AG20443 (cell line): ENCODE measurements at regions not wholly inside any gene's neighbourhood (a gene's known extent, or its start where the extent isn't known, plus 50 kb on each side); places are given as distances from the start of the nearest gene placed in this dataset.
"Not testable (repeated sequence)": the region's sequence is repeated elsewhere in the genome, so short reads cannot be mapped to it uniquely, and the experiment has no call there.

ENCODE experiments used
- DNase-seq: peaks from one replicate; pipeline ENCODE4 v3.0.0; 2012; ENCODE audit warnings: low spot score, mixed read lengths

DNA sequence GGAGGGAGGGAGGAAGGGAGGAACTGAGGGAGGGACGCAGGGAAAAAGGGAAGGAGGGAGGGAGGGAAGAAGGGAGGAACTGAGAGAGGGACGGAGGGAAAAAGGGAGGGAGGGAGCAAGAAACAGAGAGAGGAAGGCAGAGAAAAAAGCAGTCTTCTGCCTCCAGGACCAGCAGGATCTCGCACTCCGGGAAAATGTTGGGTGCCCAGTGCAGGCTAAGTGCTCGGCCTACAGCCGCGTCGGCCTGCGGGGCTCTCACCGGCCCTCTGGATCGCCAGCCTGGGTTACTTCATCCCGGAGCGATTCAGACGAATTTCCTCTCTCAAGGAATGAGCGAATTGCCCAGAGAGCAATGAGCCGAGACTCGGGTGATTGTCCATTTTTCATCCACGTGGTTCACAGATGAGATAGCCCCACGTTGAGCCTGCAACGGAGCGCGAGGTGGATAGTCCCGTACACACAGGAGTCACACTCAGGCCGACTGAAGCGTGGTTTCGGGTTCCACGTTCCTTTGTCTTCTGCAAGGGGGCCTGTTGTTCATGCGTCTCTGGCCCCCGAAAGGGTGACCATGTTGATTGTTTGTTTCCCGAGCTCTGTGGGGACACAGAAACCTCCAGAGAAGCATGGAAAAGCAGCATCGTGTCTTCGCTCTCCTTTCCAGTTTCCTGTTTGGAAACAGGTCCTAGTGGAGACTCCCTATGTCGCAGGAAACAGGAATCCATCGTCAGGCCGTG lies 1937.1 kb upstream of the DEFB115 start:
- DNase-seq, result not testable (repeated sequence)

DNA sequence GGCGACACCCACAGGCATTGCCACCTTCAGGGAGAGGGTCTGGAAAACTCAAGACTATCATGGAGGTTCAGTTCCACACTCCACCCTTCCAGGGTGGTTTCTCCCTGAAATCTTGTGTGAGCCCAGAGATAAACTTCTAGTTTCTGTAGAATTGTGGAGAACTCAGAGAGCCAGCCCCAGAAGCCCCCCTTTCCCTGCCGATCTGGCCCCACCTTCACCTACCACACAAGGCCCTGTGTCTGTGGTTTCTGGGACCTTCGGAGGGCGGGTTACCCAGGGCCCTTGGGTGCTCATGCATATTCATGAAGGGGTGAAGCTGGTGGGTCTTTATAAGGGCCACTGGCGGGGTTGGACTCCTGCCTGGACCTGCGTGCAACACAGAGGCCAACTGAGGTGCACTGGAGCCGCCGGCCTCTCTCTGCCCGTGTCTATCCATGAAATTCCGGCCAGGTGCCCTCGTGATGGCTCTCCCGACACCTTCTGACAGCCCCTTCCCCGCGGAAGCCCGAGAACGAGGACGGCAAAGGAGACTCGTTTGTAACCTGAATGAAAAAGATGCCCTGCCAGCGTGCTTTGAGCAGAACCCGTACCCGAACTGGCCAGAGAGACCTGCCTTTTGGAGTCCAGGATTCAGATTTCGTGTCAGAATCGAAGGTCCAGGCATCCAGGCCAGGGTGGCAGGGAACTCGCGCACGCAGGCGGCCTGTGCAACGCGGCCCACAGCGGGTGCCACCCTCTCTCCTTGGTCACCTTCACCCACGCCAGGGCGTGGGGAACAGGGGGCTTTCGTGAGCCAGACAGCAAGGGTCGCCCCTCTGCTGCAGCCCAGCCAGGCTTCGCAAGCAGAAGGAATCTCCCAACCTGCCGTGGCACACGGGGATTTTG lies 1933.6 kb upstream of the DEFB115 start:
- not testable (repeated sequence) for DNase-seq

DNA sequence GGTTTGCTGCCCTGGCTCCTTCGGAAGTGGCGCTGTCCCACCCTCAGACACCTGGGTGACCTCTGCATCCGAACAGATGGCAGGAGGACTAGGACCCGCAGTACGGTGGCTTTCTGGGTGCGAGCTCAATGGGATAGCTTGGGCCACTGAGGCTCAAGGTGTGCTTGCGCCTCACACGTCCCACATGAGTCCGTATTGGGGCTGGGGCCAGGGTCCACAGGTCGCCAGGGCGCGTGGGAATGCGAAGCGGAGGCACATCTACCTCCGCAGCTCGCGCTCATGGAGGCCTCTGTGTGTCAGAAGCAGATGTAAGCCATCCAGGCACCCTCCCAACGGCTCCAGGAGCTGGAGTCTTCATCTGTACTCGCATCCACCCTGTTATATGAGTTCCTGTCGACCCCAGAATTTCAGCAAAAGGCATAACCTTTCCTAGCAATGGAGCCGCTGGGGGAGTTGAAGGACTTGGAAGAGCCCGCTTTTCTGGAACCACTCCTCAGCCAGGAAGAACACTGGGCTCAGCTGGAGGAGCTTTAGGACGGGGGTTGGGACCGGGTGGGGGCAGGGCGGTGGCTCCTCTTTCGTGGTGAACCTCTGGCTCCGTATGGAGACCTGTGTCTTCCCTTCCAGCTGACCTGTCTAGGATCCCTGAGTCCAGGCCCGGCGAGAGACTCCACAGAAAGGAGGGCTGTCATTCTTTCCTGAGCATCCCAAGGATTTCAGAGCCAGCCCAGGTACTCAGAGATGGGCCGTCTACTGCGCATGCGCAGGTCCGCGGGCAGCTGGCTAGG lies 1932.8 kb upstream of the DEFB115 start:
- DNase-seq, result not testable (repeated sequence)

DNA sequence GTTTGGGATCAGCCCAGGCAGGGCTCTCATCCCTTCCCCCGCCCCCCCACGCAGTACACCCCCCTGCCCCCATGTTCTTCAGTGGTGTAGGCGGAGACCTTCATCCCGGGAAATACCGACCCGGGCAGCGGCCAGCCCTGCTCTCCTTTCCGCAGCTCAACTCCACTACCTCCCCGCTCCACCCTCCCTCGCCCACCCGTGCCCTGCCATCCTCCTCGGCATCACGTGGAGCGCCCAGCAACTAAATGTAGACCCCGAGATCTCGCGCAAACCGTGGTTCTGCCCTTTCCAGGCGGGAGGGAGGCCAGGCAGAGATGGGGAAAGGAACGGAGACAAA lies 1932.2 kb upstream of the DEFB115 start:
- no peak for DNase-seq

DNA sequence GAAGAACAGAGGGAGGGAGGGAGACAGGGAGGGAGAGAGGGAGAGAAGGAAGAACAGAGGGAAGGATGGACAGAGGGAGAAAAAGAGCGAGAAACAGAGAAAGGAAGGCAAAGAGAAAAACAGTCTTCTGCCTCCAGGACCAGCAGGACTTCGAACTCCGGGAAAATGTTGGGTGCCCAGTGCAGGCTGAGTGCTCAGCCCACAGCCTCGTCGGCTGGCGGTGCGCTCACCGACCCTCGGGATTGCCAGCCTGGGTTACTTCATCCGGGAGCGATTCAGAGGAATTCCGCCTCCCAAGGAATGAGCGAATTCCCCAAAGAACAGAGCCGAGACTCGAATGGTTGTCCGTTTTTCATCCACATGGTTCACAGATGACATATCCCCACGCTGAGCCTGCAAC lies 1931.7 kb upstream of the DEFB115 start:
- not testable (repeated sequence) for DNase-seq

DNA sequence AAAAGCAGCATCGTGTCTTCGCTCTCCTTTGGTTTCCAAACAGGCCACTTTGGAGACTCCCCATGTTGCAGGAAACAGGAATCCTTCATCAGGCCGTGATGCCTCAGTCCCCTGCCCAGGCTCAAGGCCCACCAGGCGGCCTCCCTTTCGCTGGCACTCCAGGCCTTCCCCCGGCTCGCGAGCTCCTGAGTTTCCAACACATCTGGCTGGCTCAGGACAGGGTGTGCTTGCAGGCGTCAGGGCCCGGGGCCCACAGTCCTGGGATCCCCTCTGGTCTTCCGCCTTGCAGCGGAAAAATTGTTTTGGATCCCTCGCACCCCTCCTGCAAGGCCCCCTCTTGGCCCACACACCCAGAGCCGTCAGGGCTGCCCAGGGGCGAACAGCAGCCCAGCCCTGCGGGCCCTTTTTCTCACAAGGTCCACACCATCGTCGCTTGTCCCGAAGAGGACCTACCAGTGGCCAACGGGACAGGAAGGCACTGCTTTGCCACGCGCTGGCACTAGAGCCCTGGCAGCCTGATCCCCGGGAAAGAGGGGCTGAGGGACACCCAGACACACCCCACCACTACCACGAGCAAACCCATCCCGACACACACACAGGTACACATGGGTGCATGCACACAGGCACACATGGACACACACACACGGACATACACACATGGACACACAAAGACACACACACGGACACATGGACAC lies 1930.9 kb upstream of the DEFB115 start:
- DNase-seq, result no peak

DNA sequence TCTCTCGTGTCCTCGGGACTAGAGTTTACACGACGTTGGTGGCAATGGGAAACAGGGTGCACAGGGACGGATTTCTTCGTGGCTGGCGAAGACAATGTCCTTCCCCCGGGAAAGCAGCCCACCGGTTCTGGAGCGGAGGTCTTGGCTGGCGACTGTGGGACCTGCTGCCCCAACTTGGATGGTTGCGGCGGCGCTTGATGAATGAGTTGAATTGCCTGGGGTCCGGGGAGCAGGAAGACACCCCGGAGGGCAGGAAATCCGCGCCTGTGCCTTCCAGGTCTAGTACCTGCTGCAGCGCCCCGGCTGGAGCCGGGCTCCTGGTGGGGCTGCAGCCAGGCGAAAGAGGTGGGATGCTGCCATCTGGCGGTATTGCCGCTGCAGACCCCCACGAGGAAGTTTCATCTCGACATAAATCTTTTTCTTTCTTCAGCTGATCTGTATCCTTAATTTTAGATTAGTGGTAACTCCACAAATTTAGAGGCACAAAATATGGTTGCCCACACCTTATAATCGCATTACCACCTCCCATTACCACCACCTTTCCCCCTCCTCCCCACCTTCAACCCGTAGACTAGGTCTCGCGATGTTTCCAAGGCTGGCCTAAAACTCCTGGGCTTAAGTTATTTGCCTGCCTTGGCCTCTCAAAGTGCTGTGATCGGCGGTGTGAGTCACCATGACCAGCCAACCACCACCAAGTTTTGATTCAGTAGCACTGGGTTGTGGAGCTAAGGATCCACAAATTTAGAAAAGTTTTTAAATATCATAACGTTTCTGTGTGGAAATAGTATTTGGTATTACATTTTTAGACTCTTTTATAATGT lies 1929.7 kb upstream of the DEFB115 start:
- DNase-seq, result not testable (repeated sequence)

DNA sequence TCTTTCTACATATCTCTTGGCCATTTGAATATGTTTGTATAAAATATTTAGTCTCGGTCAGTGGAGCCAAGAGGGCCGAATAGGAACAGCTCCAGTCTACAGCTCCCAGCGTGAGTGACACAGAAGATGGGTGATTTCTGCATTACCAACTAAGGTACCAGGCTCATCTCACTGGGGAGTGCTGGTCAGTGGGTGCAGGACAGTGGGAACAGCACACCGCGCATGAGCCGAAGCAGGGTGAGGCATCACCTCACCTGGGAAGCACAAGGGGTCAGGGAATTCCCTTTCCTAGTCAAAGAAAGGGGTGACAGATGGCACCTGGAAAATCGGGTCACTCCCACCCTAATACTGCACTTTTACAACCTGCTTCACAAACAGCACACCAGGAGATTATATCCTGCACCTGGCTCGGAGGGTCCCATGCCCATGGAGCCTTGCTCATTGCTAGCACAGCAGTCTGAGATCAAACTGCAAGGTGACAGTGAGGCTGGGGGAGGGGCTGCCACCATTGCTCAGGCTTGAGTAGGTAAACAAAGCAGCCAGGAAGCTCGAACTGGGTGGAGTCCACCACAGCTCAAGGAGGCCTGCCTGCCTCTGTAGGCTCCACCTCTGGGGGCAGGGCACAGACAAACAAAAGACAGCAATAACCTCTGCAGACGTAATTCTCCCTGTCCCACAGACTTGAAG lies 1926.9 kb upstream of the DEFB115 start:
- DNase-seq, result not testable (repeated sequence)

DNA sequence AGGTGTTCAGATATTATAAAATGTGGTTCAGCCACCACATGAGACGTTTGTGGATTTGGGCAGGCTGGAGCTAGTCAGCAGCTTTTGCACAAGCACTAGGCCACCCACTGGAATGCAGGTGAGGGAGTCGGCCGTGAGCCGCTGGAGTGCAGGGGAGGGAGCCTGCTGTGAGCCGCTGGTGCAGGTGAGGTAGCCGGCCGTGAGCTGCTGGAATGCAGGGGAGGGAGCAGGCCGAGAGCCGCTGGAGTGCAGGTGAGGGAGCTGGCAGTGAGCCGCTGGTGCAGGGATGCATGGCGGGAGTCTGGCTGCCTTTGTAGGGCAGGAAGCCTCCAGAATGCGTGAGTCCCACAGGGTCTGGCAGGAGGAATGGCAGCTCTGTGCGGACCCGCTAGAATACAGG lies 1907.6 kb upstream of the DEFB115 start:
- DNase-seq, result no peak

DNA sequence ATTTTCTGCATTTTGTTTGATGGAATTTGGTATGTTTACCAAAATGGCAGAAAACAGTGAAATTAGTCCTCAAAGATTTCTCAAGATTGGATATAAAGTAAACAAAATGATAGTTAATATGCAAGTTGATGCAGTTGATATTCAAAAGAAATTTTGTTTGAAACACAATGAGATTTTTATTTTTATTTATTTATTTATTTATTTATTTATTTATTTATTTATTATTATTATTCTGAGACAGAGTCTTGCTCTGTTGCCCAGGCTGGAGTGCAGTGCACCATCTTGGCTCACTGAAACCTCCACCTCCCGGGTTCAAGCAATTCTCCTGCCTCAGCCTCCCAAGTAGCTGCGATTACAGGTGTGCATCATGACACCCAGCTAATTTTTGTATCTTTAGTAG lies 1881.5 kb upstream of the DEFB115 start:
- DNase-seq, result not testable (repeated sequence)

DNA sequence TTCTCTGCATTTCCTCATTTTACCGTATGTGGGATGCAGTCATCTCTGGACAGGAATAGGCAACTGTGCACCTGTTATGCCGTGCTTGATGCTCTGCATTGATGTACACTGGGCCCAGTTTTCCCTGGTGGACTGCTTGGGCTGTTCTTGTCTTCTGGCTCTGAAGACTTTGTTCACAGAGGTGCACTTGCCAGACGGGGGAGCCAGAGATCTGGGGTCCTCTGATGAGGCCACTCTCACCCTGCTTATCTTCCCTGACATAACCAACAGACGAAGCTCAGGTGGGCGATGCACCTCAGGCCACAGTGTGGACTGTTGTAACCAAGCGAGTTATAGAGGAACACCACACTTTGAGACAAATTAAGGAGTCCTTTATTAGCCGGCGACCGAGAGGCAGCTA lies 1864.6 kb upstream of the DEFB115 start:
- DNase-seq, result not testable (repeated sequence)

DNA sequence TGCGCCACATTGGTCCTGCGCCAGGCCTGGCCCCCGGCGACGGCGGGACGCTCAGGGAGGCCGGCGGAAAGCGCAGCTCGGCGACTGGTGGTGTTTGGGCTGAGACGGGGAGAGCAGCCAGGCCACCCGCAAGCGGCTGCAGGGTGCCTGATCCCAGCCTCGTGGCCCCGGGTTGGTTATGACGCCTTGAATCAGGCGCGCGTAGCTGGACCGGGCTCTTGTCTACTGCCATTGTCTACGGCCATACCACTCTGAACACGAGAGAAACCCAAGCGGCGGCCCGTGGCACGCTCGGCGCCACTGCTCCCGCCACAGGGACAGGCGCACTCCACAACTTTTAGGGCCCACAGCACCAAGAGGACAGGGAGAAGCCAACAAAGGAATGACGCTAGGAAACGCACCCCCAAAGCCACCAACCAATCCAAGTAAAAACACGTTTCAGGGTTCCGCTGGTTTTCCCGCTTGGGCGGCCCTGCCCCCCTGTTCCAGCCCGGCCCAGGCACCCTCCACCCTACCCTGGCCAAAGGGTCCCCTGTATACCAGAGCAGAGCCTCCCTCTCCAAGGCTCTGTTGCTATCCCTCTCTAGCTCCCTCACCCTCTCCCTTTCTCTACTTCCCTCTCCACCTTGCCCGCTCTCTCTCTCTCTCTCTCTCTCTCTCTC lies 1849.3 kb upstream of the DEFB115 start:
- peak; percentile 14 for DNase-seq

DNA sequence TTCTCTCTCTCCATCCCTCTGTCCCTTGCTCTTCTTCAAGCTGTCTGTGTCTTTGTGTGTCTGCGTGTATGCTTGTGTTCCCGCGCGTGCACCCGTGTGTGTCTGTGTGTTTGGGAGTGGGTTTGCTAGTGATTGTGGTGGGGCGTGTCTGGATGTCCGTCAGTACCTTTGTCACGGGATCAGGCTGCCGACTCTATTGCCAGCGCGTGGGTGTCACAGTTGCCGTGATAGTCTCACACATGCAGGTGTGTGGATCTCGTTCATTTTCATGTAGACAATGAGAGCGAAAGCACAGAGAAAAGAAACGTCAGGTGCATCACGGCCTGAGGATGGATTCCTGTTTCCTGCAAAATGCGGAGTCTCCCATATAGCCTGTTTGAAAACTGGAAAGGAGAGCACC lies 1848.8 kb upstream of the DEFB115 start:
- not testable (repeated sequence) for DNase-seq

DNA sequence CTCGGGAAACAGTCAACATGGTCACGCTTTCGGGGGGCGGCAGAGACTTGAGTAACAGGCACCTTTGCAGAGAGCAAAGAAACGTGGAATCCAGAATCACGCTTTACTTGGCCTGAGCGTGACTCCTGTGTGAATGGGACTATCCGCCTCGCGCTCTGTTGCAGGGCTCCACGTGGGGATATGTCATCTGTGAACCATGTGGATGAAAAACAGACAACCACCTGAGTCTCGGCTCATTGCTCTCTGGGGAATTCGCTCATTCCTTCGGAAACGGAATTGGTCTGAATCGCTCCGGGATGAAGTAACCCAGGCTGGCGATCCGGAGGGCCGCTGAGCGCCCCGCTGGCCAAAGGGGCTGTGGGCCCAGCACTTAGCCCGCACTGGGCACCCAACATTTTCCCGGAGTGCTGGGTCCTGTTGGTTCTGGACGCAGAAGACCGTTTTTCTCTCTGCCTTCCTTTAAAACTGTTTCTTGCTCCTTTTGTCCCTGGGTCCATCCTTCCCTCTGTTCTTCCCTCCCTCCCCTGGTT lies 1848.2 kb upstream of the DEFB115 start:
- DNase-seq, result peak; percentile 9

DNA sequence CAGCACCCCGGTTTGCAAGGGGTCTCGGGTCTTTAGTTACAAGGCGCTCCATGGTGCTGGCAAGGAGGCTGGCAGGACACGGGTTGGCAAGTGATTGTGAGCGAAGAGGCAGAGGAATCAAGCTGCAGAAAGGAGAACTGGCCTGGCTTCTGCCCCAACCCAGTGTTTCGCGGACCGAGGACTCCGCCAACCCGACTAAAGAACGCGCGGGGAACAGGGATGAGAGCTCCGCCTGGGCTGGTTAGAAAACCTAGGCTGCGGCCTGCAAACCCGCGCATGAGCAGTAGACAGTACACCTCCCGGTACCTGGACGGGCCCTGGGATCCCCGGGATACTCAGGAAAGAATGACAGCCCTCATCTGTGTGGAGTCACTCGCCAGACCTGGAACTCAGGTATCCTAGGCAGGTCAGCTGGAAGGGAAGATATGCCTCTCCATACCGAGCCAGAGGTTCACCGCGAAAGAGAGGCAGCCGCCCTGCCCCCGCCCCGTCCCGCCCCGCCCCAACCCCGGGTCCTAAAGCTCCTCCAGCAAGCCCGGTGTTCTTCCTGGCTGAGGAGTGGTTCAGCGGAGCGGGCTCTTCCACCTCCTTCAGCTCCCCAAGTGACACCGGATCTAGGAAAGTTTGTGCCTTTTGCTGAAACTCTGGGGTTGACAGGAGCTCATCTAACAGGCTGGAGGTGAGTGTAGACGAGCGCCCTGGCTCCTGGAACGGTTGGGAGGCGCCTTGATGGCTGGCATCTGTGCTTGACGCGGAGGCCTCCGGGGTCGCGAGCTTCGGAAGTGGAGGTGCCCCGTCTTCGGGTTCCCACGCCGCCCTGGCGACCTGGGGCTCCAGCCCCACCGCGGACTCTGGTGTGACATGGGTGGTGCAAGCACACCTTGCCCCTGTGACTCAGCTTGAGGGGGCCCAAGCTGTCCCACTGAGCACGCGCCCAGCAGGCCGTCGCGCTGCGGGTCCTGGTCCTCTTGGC lies 1847.3 kb upstream of the DEFB115 start:
- DNase-seq, result peak; percentile 9

DNA sequence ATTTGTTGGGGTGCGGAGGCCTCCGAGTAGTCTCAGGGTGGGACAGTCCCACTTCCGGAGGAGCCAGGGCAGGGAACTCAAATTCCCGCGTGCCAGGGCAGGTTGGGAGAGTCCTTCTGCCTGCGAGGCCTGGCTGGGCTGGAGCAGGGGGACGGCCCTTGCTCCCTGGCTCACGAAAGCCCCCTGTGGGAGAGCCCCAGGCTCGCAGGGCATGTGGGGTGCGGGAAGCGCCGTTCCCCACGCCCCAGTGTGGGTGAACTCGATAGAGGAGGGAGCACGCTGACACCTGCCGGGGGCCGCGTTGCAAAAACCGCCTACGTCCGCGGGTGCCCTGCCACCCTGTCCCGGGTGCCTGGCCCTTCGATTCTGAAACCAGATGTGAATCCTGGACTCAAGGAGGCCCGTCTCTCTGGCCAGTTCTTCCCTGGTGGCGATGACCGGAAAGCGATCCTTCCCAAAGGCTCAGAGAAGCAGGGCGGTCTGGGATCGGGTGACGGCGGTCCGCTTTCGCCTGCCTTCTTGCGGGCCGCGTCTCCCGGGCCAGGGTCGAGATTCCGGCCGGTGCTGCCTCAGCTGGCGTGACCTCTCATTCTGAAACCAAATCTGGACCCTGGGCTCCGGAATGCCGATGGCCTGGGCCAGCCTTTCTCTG lies 1846.5 kb upstream of the DEFB115 start:
- DNase-seq, result peak; percentile 9

DNA sequence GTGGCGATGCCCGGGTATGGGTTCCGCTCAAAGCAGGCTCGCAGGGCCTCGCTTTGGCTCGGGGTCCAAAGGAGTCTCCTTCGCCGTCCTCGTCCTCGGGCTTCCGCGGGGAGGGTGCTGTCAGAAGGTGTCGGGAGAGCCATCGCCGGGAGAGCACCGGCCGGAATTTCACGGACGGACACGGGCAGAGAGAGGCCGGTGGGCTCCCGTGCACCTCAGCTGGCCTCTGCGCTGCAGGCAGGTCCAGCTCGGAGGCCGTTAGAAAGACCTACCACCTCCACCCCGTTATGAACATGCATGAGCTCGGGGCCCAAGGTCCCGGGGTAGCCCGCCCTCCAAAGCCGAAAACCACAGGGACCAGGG lies 1846.0 kb upstream of the DEFB115 start:
- DNase-seq, result not testable (repeated sequence)

DNA sequence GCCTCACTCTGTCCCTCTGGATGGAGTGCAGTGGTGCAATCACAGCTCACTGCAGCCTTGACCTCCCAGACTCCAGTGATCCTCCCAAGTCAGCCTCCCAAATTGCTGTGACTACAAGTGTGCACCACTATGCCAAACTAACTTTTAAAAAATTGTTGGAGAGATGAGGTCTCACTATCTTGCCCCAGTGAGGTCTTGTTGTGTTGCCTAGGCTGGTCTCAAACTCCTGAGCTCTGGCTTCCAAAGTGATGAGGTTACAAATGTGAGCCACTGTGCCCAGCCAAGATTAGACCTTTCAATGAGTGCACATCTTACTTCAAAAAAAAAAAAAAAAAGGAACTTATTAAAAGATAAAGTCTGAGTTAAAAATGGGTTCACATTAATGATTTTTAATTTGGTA lies 1838.1 kb upstream of the DEFB115 start:
- no peak for DNase-seq
